HuH-7 (cell line): ENCODE measurements at regions not wholly inside any gene's neighbourhood (a gene's known extent, or its start where the extent isn't known, plus 50 kb on each side); places are given as distances from the start of the nearest gene placed in this dataset.

Source experiments
- DNase-seq: peaks from one replicate; pipeline ENCODE4 v3.0.0; 2011; ENCODE audit warnings: low spot score

DNA sequence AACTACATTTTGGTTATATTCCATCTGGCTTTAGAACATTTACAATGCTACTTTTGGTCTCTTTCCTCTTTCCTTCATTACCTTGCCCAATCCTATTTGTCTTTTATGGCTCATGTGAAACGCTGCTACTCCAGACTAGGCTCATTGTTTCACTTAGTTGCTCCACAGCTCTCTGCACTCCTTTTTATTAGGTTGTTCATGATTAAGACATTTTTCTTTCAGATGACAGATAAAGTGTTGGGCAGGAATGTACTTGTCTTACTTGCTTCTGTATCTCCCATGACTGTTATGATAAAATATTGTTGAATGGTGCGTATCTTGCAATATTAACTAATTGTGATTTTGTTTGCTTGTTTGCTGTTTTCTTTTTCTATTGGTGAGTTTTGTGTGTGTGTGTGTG lies 1532.3 kb downstream of the KCNT2 start:
- DNase-seq = no peak

DNA sequence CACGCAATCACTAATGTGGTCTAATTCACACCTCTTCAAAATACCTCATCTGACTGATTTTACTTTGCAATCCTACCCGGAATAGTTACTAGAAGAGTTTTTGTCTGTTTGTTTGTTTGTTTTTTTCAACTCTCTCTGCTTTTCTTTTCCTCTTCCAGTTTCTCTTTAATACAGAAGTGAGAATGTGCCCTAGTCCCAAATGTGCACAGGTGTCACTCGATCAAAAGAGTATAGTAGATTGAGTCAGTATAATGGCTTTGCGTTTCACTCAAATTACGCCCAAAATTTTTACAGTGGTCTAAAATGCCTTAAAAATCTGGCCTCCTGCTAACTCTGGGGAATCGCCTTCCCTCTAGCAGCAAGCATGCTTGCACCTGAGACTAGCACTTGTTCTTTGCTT lies 1536.8 kb downstream of the KCNT2 start:
- DNase-seq = no peak

DNA sequence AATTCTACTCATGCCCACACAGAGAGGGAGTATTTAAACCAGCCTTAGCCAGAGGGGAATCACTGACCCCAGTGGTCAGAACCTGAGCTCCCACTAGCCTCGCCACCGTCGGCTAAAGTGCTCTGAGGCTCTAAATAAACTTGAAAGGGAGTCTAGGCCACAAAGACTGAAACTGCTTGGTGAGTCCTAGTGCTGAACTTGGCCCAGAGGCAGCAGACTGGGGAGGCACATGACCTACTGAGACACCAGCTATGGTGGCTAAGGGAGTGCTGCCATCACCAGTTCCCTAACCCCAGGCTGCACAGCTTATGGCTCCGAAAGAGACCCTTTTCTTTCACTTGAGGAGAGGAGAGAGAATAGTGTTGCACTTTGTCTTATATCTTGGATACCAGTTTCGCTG lies 1542.8 kb downstream of the KCNT2 start:
- no peak for DNase-seq

DNA sequence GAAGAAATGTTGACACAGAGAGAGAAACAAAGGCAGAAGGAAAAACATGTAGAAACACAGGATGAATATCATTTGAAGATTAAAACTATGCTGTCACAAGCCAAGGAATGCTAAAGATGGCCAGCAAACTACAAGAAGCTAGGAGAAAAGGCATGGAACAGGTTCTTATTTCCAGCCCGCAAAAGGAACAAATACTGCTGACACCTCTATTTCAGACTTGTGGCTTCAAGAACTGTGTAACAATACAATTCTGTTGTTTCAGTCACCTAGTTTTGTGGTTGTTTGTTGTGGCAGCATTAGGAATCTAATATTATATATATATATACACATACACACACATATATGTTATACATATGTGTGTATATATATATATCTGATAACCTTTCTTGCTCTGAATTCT lies 1543.9 kb downstream of the KCNT2 start:
- DNase-seq = no peak

DNA sequence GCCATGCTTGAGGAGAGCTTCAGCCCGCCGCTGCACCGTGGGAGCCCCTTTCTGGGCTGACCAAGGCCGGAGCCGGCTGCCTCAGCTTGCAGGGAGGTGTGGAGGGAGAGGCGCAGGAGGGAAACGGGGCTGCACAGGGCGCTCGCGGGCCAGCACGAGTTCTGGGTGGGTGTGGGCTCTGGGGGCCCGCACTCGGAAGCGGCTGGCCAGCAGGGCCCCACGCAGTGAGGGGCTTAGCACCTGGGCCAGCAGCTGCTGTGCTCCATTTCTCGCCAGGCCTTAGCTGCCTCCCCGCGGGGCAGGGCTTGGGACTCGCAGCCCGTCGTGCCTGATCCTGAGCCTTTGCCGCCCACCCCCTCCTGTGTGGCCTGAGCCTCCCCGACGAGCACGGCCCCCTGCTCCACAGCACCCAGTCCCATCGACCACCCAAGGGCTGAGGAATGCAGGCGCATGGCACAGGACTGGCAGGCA lies 1554.0 kb downstream of the KCNT2 start:
- DNase-seq = no peak

DNA sequence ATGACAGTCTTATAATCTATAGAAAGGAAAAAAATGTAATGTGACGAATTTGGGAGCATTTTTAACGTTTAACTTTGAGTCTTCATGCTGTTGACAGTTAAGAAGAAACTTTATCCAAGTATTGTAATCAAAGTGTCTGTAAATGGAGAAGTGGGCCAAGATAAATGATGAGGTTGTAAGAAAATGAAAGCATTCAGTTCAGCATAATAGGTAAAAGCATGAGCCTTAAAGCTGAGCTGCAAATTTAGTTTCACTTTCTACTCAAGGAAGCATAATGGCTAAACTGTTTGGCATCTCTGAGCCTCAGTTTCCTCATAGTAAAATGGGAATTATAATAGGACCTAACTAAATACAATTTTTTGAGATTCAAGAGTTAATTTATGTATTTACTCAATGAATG lies 1554.8 kb downstream of the KCNT2 start:
- DNase-seq = no peak

DNA sequence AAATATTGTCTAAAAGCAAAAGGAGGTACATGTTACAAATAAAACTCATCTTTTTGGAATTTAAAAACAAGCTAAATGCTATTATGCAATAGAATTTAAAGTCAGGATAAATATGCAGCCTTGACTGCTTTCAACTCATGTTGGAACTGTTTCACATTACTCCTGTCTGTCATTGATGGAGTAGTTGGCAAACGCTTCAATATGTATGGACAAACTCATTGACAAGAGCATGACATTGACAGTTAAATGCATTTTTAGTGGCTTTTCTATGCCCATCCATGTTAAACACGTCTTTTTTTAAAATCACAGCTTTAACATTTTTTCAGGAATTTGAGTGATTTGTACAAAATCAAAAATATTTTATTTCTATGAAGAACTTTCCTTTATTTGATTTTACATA lies 1560.5 kb downstream of the KCNT2 start:
- no peak for DNase-seq

DNA sequence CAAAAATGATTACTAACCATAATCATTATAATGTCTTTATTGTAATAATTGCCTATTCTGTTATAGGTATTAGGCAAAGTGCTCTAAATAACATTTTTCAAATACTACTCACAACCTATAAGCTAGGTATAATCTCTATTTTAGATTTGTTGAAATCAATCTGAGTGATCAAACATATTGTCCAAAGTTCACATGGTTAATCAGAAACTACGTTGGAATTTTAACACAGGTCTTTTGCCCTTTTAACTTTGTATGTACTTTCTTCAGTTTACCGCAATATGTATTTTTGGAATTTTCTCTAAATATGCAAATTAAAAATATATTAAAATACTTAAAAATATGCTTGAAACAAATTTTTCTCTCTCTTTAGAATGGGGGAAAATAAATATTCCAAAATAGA lies 1563.2 kb downstream of the KCNT2 start:
- no peak for DNase-seq

DNA sequence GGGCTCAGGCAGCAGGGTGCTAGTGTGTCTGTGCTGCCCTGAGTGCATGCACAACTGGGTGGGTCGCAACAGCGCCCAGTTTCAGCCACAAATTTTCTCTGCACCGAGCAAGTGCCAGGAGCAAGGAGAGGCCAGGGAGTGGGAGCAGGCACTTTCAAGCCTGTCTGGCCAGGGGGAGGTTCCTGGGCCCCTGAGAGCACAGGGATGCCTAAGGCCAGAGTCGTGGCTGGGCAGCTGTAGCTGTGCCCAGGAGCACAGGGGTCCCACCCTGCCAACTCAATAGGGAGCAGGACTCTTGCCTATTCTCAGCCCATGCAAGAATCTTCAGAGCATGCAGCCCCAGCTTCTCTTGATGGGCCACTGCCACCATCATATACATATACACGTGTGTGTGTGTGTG lies 1577.4 kb downstream of the KCNT2 start:
- DNase-seq = no peak

DNA sequence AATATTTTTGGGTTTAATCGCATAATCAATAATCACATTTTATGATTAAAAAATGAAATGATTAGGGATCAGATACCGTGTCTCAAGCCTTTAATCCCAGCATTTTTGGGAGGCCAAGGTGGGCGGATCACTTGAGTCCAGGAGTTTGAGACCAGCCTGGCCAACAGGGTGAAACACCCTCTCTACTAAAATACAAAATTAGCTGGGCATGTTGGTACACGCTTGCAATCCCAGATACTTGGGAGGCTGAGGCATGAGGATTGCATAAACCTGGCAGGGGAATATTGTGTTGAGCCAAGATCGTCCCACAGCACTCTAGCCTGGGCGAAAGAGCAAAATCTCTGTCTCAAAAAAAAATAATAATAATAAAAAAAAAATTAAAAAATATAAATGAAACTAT lies 1581.4 kb downstream of the KCNT2 start:
- no peak for DNase-seq

DNA sequence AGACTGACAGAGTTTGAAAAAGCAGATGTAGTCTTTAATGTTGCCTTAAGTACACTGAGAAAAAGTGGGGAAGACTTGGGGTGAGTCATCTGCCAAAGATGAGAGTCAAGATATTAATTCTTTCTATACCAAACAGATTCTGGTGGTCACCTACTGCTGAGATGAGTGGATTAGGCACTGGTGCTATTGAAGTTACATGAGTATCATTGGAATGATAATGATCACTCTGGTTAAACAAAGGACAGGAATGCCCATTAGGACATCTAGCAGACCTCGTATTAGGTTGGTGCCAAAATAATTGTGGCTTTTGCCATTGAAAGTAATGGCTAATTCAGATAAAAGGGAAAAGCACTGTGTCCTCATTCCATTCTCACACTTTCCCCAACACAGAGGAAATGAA lies 1588.9 kb downstream of the KCNT2 start:
- no peak for DNase-seq

DNA sequence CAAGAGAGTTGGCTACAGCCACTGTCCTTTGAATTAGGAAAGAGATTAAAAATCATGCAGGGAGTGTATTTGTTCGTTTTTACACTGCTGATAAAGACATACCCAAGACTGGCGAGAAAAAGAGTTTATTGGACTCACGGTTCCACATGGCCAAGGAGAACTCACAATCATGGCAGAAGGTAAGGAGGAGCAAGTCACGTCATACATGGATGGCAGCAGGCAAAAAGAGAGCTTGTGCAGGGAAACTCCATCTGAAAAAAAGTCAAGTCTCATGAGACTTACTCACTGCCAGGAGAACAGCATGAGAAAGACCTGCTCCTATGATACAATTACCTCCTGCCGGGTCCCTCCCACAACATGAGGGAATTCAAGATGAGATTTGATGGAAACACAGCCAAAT lies 1595.2 kb downstream of the KCNT2 start:
- DNase-seq = no peak

DNA sequence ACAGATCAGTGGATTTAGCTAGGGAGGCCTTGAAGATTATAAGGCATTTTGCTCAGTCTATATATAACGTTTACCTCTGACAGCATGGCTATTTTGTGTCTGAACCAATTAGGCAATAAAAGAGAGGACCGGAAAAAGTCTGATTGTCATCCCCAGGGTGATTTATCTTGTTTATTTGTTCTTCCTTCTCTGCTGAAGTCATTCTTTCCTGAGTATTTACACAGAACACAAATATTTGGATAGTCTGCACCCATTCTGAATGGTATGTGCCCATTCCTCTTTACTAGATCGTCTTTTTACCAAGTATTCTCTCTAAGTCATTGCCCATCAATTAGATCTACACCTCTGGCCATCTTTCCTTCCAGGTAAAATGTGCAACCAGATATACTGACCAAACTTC lies 1602.9 kb downstream of the KCNT2 start:
- DNase-seq = peak; percentile 2

DNA sequence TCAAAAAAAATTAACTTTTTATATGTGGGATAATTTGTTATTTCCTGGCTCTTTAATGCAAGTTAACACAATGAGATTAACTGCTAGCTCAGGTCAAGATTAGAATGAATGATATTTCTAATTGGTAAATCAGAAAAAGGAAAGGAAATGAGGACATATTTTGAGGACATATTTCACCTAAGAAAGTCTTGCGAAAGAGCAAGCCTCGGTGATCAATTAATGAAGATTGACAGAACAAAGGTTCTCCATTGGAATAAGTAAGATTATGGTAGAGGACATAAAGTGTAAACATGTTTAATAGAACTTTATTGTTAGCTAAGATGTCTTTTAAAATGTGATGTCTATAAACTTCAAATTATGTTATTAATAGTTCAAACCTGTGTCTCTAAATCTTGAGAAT lies 1617.8 kb downstream of the KCNT2 start:
- DNase-seq = no peak

DNA sequence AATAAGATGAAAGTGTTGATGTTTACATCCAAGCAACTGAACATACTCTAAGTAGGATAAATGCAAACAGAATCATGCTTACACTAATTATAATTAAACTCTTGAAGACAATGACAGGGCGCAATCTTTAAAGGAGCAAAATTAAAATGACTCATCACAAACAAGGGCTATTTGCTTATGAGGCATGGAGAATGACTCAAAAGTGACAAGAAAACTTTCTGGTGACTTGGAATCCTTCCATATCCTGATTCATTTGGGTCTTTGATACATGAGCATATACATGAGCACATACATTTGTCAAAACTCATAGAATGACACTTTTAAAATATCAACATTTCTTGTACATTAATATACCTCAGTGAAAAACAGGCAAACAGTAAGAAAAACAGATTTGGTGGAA lies 1632.3 kb downstream of the KCNT2 start:
- DNase-seq = no peak

DNA sequence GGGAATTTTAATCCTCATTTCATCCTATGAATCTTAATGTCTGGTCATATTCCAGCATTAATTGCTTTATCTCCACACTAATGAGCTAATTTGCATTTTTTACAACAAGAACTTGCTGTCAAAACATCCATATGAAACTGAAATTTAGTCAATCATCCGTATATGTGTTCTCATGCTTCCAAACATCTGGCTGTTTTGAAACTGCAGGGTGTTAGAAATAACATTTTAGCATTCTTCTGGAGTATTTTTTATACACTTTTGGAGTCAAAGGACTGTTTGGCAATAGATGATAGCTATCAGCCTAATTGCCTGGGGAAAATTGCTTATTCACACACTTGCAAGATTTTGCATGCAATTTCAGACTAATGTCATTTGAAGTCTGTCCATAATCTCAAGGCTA lies 1639.3 kb downstream of the KCNT2 start:
- no peak for DNase-seq

DNA sequence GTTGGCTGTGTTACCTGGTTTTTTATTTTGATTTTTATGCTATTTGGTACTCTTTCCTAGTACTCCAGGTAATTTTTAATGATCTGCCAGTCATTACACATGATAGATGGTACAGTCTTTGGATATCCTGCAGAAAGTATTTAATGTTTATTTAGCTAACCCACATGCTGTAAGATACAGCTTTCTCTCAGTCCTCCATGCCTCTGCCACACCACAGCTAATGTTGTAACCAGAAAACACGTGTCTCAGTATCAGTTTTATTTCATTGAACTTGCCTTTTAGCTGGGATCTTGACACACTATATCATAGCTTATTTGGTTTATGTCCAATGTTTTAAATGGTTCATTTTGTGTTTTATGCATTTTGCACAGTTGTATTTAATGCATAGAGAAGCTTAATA lies 1648.4 kb downstream of the KCNT2 start:
- DNase-seq = no peak

DNA sequence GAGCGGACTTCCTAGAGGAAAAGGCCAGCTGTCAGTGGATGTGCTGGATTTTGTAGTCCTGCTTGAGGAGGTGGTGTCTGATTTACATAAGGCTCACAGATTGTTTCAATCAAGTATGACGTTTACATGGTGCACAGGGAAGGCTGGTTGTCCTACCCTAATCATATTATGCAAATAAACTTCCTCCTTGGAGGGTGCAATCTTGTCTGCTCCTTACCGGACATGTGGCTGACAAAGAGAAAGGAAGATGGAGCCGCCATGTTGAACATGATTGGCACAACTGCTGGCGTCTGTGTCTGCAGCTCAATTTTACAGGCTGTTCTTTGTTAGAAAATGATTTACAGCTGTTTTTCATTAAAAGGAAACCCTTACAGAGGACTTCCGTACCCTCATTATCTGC lies 1656.1 kb downstream of the KCNT2 start:
- DNase-seq = no peak

DNA sequence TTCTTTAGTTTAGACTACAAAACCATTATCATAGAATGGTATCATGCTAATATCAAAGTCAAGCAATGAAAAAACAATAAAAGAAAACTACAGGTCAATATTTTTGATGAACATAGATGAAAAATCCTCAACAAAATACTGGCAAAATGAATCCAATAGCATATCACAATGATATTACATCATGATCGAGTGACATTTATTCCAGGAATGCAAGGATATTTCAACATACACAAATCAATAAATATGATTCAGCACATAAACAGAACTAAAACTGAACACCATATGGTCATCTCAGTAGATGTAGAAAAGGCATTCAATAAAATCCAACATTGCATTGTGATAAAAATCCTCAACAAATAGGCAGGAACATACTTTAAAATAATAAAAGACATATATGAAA lies 1657.7 kb downstream of the KCNT2 start:
- DNase-seq = no peak

DNA sequence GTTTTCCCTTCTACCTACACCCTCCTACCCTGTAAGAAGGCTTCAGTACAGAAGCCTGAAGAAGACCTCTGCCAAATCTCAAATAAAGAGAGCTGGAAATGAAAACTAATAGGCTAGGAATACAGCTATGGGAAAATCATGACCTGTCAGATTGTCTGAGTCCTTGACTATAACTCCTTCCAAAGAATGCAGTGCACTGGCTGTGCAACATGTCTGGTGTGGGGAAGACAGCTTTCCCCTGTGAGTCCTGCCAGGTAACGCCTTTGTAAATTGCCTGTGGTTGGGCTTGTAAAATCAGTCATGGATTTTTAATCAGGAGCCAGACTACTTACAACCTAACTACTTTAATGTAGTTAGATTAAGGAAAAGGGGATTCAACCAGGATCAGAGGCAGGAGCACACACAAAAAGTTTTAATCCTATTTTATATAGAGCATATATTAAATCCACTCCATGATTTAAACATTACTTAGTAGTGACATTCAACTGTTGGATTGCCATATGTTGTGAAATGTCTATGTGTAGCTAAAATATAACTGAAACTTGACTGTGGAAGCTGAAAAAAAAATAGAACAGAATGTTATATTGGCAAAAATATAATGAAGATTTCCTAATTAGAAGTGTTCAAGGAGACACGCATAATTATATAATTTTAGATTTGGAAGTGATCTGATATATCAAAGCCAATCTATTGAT lies 1667.8 kb downstream of the KCNT2 start:
- DNase-seq = no peak

DNA sequence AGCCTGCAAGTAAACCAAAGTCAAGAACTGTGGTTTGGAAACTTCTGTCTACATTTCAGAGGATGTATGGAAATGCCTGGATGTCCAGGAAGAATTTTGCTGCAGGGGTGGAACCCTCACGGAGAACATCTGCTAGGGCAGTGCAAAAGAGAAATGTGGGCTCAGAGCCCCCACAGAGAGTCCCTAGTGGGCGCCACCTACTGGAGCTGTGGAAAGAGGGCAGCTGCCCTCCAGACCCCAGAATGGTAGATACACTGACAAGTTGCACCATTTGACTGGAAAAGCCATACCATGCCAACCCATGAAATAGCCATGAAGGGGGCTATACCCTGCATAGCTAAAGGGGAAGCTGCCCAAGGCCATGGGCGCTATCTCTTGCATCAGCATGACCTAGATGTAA lies 1672.4 kb downstream of the KCNT2 start:
- DNase-seq = no peak

DNA sequence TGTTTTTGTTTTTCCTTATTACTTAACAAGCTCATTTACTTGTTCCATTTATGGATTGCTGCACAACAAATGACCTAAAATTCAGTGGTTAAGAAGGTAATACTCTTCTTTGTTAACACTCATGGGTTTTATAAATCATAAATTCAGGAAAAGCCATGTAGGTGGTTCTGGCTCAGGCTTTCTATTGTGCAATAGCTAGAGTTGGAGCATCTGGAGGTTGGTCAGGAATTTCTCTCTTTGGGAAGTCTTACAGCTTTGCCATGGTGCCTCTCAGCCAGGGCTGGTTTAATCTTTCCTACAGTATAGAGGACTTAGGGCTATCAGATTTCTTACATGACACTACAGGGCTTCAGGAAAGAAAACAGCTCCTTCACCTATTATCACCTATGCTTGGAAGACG lies 1677.1 kb downstream of the KCNT2 start:
- no peak for DNase-seq

DNA sequence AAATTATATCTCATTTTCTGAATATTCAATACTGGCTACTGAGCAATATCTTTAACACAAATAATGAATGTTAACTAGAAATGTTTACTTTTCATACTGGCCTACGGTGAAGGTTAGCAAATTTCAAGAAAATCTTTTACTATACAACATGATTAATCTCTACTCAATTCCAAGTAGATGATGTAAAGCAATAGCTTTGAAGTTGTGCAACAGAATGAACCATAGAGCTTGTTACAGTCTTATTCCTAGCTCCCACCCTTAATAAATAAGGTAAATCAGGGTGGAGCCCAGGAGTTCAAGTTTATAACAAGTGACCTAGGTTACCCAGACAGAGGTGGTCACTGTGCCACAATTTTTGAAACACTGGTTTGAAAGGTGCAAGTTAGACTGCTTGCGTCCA lies 1678.1 kb downstream of the KCNT2 start:
- no peak for DNase-seq

DNA sequence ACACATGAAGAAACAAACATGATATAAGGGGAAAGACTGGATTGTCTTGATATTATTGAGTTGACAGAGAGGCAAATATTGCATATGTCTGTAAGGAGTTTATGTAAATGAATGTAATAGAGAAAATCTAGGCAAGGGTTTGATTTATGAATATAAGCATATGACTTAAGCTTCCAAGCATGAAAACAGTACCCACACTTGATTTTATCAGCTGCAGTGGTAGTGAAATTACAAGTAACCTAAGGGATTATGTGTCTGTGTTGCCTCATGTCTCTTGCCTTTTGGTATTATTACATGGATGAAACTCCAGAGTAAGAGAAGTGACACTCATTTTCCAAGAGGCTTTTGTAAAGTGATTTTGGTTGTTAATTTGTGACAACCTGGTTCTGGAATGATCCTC lies 1678.9 kb downstream of the KCNT2 start:
- DNase-seq = no peak

DNA sequence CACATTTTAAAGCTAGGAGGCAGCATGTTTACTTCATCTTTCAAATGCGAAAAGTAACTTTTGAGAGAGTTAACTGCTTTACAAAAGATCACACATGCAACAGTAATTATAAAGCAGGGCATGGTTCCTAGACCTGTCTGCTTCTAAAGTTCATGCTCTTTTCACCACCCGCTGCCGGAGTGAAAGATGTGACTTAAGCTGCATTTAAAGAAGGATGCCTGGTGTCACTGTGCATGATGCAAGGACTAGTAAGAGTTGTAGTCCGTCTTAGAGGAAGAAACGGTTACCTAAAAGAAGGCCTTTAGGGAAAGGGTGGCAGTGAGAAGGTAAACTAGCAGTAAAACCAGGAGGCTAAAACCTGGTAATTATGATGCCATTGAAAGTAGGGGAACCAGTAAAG lies 1689.1 kb downstream of the KCNT2 start:
- DNase-seq = no peak
